ENCODE measurements at regions not wholly inside any gene's neighbourhood (a gene's known extent, or its start where the extent isn't known, plus 50 kb on each side); places are given as distances from the start of the nearest gene placed in this dataset.

GRCh38 chr15:94070356-94071295 lies 160.7 kb upstream of the MCTP2 start:
- intact Hi-C loops (cut with micrococcal nuclease; ENCODE audit: unreplicated experiment) = no loop called here
- Mint-ChIP-seq H3K27me3 (ENCODE audit: unreplicated experiment) (no peaks in the 10 kb centered on the region), H3K27ac (ENCODE audit: unreplicated experiment) (no peak overlapping the region), H3K9me3 (ENCODE audit: low read depth, unreplicated experiment) (peaks cover 7% of the 10 kb centered on the region), H3K4me1 (ENCODE audit: low read depth, unreplicated experiment) (no peaks in the 10 kb centered on the region), H3K4me3 (ENCODE audit: low read depth, unreplicated experiment) (no peak overlapping the region), H3K36me3 (ENCODE audit: insufficient read depth, unreplicated experiment) (no peaks in the 10 kb centered on the region)
- BruUV-seq (replicated peaks) = no TSS peak
- no peak for TF ChIP-seq CTCF (IDR thresholded peaks at IDR 0.05; ENCODE audit: unreplicated experiment)
- CTCF ChIA-PET = interaction anchor here (0.6 kb wide), 1 partner anchor 50 kb away, joined by 3 read pairs; no protein-coding TSS in a partner anchor
- DNase-seq = no peak

GRCh38 chr15:94069844-94070243 lies 161.5 kb upstream of the MCTP2 start:
- H3K27me3 Mint-ChIP-seq (ENCODE audit: unreplicated experiment) = no peaks in the 10 kb centered on the region
- H3K9me3 Mint-ChIP-seq (ENCODE audit: low read depth, unreplicated experiment) = peaks cover 7% of the 10 kb centered on the region
- intact Hi-C loops (cut with micrococcal nuclease; ENCODE audit: unreplicated experiment) = no loop called here
- CTCF ChIA-PET = interaction anchor here (0.6 kb wide), 1 partner anchor 49 kb away, joined by 3 read pairs; no protein-coding TSS in a partner anchor
- no peaks in the 10 kb centered on the region for H3K36me3 Mint-ChIP-seq (ENCODE audit: insufficient read depth, unreplicated experiment)
- no peak overlapping the region for H3K27ac Mint-ChIP-seq (ENCODE audit: unreplicated experiment)
- H3K4me1 Mint-ChIP-seq (ENCODE audit: low read depth, unreplicated experiment) = no peaks in the 10 kb centered on the region
- TF ChIP-seq CTCF (IDR thresholded peaks at IDR 0.05; ENCODE audit: unreplicated experiment) = no peak
- H3K4me3 Mint-ChIP-seq (ENCODE audit: low read depth, unreplicated experiment) = no peak overlapping the region
- no peak for DNase-seq
- no TSS peak for BruUV-seq (replicated peaks)

GRCh38 chr15:94066811-94067210 lies 164.6 kb upstream of the MCTP2 start:
- TF ChIP-seq CTCF (IDR thresholded peaks at IDR 0.05; ENCODE audit: unreplicated experiment) = no peak
- peaks cover 8% of the 10 kb centered on the region for H3K9me3 Mint-ChIP-seq (ENCODE audit: low read depth, unreplicated experiment)
- no peak for DNase-seq
- H3K27ac Mint-ChIP-seq (ENCODE audit: unreplicated experiment) = no peak overlapping the region
- CTCF ChIA-PET = no interaction called here
- no peak overlapping the region for H3K4me3 Mint-ChIP-seq (ENCODE audit: low read depth, unreplicated experiment)
- no peaks in the 10 kb centered on the region for H3K27me3 Mint-ChIP-seq (ENCODE audit: unreplicated experiment)
- BruUV-seq (replicated peaks) = no TSS peak
- H3K36me3 Mint-ChIP-seq (ENCODE audit: insufficient read depth, unreplicated experiment) = no peaks in the 10 kb centered on the region
- no peaks in the 10 kb centered on the region for H3K4me1 Mint-ChIP-seq (ENCODE audit: low read depth, unreplicated experiment)
- intact Hi-C loops (cut with micrococcal nuclease; ENCODE audit: unreplicated experiment) = no loop called here

- no peak for DNase-seq
- H3K9me3 Mint-ChIP-seq (ENCODE audit: low read depth, unreplicated experiment) = peaks cover 8% of the 10 kb centered on the region
- H3K27me3 Mint-ChIP-seq (ENCODE audit: unreplicated experiment) = no peaks in the 10 kb centered on the region
- CTCF ChIA-PET = no interaction called here
- TF ChIP-seq CTCF (IDR thresholded peaks at IDR 0.05; ENCODE audit: unreplicated experiment) = no peak
- H3K4me1 Mint-ChIP-seq (ENCODE audit: low read depth, unreplicated experiment) = no peaks in the 10 kb centered on the region
- intact Hi-C loops (cut with micrococcal nuclease; ENCODE audit: unreplicated experiment) = no loop called here
- H3K27ac Mint-ChIP-seq (ENCODE audit: unreplicated experiment) = no peak overlapping the region
- no peak overlapping the region for H3K4me3 Mint-ChIP-seq (ENCODE audit: low read depth, unreplicated experiment)
- H3K36me3 Mint-ChIP-seq (ENCODE audit: insufficient read depth, unreplicated experiment) = no peaks in the 10 kb centered on the region
- BruUV-seq (replicated peaks) = no TSS peak
Measured at GRCh38 chr15:94066046-94066445, 165.3 kb upstream of the MCTP2 start.
